ENCODE measurements at regions not wholly inside any gene's neighbourhood (a gene's known extent, or its start where the extent isn't known, plus 50 kb on each side); places are given as distances from the start of the nearest gene placed in this dataset.

DNA sequence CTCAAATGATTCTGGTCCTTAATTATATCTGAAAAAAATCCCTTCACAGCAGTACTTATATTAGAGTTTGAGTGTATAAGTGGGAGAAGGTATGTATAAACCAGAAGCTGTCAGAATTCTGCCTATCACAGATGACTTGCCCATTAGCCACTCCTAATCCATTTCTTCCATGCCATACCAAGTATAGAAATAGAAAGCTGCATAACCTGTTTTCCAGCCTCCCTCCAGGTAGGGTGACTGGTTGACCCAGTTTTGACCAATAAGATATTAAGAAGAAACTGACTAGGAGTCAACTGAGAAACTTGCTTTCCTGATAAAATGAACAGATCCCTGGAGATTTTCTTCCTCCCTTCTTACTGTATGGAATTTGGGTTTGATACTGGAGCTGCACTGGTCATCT, 112.2 kb upstream of the GRIK2 start (continued):
- TF ChIP-seq REST (IDR thresholded peaks at IDR 0.05; ENCODE audit: unreplicated experiment) (no peak), ZNF114 (CRISPR knock-in tag; IDR thresholded peaks at IDR 0.05) (no peak), CREB1 (CRISPR knock-in tag; IDR thresholded peaks at IDR 0.05; ENCODE audit: low read depth) (no peak), JUNB (IDR thresholded peaks at IDR 0.05; ENCODE audit: unreplicated experiment) (no peak), EZH2 (IDR thresholded peaks at IDR 0.05; ENCODE audit: low read depth, unreplicated experiment) (no peak)
- TF ChIP-seq, protein P1, sequence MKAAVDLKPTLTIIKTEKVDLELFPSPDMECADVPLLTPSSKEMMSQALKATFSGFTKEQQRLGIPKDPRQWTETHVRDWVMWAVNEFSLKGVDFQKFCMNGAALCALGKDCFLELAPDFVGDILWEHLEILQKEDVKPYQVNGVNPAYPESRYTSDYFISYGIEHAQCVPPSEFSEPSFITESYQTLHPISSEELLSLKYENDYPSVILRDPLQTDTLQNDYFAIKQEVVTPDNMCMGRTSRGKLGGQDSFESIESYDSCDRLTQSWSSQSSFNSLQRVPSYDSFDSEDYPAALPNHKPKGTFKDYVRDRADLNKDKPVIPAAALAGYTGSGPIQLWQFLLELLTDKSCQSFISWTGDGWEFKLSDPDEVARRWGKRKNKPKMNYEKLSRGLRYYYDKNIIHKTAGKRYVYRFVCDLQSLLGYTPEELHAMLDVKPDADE (IDR thresholded peaks at IDR 0.05): no peak

GRCh38 chr6:101284131-101284530, 109.4 kb upstream of the GRIK2 start:
- H3K79me2 ChIP-seq (replicated peaks; ENCODE audit: insufficient read depth): no peaks in the 10 kb centered on the region
- ATAC-seq: no peak
- no peak overlapping the region for H3K27ac ChIP-seq (ENCODE audit: low read depth)
- no peaks in the 10 kb centered on the region; the same call in 2 of the 3 replicates for H3K9me3 Mint-ChIP-seq
- H3K27me3 Mint-ChIP-seq (ENCODE audit: insufficient read depth, low read depth, poor library complexity): peaks cover 1% of the 10 kb centered on the region
- no peaks in the 10 kb centered on the region for H3F3A ChIP-seq (replicated peaks; ENCODE audit: low read depth)
- H3K4me1 ChIP-seq (ENCODE audit: insufficient read depth): no peaks in the 10 kb centered on the region
- H3K9me2 ChIP-seq (ENCODE audit: insufficient read depth): peaks cover 10% of the 10 kb centered on the region; the same call in 1 of the 2 replicates
- no peak overlapping the region for H2AFZ ChIP-seq
- DNase-seq (ENCODE audit: low spot score): no peak
- no peaks in the 10 kb centered on the region for H3K4me1 Mint-ChIP-seq
- H4K20me1 ChIP-seq (replicated peaks; ENCODE audit: insufficient read depth): no peaks in the 10 kb centered on the region
- no peaks in the 10 kb centered on the region; the same call in 1 of the 2 replicates for H3K36me3 ChIP-seq (ENCODE audit: insufficient read depth)
- H3K27me3 ChIP-seq (ENCODE audit: insufficient read depth): no peaks in the 10 kb centered on the region
- no peaks in the 10 kb centered on the region for H3K36me3 Mint-ChIP-seq (ENCODE audit: low read depth)
- H3K4me2 ChIP-seq: no peak overlapping the region
- no peak overlapping the region for H3K4me3 ChIP-seq
- TF ChIP-seq REST (IDR thresholded peaks at IDR 0.05; ENCODE audit: unreplicated experiment) (no peak), EZH2phosphoT487 (IDR thresholded peaks at IDR 0.05; ENCODE audit: unreplicated experiment) (no peak), ZNF114 (CRISPR knock-in tag; IDR thresholded peaks at IDR 0.05) (no peak), CREB1 (CRISPR knock-in tag; IDR thresholded peaks at IDR 0.05; ENCODE audit: low read depth) (no peak)
- no peak overlapping the region for H3K27ac Mint-ChIP-seq
- H3K4me3 Mint-ChIP-seq: no peak overlapping the region
